GM19023 (cell line): ENCODE measurements at regions not wholly inside any gene's neighbourhood (a gene's known extent, or its start where the extent isn't known, plus 50 kb on each side); places are given as distances from the start of the nearest gene placed in this dataset.
A peak's percentile ranks its signal among the peaks of the same experiment; 100 is the strongest.
"Not testable (repeated sequence)": the region's sequence is repeated elsewhere in the genome, so short reads cannot be mapped to it uniquely, and the experiment has no call there.

ENCODE experiments used
- ATAC-seq: cut with Tn5 transposase; IDR thresholded peaks from one replicate; pipeline ENCODE4 v1.9.1; 2021; ENCODE audit warnings: mild to moderate bottlenecking, moderate library complexity; ENCODE audit not compliant: unreplicated experiment

DNA sequence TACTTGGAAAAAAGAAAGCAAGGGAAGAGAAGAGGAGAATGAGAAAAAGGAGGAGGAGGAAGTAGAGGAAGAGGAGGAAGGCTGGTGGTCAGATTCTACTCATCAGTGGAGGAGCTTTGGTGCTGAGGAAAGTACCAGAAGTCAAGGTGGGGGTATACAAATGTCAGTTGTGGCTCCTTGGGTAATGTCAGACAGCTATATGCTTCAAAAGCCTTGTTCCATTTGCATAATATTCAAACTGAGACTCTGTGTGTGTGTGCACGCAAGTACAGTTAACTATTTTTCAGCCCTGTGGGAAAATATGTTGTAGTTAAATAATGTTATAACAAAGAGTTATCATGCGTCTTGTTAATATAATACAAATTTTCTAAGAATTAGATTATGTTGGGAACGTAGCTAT is 609.7 kb downstream of the PDCD6IP start:
- peak; percentile 58 for ATAC-seq

DNA sequence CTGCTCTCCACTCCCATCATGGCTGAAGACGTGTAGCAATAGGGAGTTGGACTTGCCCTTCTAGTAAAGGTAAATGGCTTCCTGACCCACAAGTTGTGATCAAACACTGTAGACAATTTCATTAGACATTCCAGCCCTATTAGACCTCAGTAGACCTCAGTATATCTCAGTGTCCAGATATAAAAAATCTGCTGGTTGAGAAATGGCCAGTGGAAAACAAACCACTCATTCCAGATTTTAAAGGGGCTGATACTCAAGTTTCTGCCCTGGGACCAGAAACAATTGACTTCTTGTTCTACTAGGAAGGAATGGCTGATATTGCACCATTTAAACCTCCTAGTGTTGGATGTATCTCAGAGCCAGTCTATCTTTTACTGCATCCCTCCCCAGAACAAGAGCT is 613.2 kb downstream of the PDCD6IP start:
- no peak for ATAC-seq

DNA sequence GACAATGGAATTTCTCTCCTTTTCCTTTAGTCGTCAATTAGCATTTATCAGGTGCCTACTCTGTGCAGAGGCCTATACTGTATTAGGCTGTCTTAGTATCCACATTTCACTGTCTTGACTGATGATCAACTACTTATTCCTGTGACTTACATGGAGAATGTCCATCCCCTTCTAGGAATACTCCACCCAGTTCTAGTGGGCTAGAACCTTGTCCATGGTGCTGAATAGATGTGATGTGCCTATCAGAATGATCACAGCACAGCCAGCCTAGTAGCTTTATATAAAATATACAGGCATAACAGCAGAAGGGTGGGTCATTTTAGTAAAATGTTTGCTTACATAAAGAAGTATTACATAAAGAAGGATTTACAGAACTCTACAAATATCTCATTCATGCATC is 621.4 kb downstream of the PDCD6IP start:
- no peak for ATAC-seq

DNA sequence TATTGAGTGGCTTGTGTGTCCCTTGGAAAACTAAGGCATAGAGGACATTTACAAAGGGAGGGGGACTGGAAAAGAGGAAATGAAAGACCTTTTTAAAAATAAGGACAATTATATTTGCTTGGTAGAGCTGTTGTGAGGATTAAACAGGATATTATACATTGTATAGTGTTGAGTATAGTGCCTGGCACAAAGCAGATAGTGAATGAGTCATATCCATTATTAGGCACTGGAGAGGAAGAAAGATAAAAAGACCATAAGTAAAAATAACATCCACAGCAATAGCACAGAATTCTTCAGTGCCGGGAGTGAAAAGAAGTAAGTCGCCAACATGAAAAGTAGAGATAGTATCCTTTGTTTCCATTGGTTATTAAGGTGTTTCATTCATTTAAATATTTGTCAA is 623.3 kb downstream of the PDCD6IP start:
- no peak for ATAC-seq

DNA sequence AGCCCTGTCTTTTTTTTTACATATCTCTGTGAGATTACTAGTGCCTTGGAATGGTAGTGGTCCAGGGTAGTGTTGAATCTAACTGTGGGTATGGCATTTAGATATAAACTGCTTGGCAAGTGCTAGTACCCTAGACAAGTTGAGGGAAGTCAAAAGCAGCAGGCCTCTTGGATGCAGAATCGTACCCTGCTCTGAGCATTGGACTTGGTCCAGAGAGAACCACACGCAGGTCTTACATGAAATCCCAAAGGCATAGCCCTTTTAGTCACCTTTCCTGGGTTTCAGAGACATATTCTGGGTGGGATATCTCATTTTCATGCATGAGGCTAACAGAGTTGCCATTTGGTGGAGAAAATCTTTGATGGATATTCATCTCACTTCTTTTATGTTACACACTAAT is 641.4 kb downstream of the PDCD6IP start:
- no peak for ATAC-seq

DNA sequence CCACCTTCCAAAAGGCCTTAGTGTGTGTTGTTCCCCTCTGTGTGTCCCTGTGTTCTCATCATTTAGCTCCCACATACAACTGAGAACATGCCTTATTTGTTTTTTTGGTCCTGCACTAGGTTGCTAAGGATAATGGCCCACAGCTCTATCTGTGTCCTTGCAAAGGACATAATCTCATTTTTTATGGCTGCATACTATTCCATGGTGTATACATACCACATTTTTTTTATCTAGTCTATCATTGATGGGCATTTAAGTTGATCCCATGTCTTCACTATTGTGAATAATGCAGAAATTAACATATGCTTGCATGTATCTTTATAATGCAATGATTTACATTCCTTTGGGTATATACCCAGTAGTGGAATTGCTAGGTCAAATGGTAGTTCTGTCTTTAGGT is 645.7 kb downstream of the PDCD6IP start:
- no peak for ATAC-seq

DNA sequence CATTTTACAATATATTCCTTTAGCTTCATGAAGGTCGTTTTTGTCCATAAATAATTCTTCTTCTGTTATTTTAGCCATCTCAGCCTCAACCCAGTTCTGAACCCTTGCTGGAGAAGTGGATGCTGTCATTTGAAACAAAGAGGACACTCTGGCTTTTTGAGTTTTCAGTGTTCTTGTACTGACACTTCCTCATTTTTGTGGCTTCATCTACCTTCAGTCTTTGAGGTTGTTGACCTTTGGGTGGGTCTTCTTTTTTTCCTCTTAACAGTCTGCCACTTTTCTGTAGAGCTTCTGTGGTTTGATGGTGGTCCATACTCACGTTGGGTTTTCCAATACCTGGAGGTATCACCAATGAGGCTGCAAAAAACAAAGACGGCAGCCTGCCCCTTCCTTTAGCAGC is 650.9 kb downstream of the PDCD6IP start:
- no peak for ATAC-seq

DNA sequence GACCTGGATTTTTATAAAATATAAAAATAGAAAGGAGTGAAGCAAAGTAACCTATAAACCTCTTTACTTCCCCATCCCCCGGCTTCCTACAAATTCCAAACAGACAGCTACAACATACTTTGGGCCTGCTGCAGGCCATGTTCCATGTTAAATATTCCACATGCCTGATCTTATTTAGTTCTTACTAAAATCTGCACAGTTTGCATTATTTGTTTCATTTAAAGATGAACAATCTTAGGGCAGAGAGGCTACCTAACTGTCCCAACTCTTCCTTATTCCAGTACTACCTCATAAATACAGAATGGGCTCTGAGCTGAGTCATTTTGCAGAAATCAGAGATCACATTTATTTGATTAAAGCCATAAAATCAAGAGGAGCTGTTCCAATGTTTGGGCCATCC is 665.0 kb downstream of the PDCD6IP start:
- ATAC-seq, result no peak

DNA sequence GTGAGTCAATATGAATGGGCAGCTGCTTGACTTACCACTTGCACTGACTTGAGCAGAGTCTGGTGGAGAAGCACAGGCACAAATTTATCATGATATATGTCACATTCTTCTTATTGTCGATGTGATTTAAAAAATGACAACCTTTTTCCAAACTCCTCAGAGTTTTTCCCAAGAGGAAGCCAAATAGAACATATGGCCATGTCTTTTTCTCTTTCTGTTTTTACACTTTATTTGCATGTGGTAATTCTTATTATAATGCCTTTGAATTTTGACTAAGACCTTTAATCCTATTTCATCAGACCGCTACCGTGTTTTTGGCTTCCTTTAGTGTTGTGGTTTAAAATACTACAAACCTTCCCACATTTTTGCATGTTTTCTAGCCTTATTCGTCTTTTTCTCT is 666.2 kb downstream of the PDCD6IP start:
- ATAC-seq, result no peak

DNA sequence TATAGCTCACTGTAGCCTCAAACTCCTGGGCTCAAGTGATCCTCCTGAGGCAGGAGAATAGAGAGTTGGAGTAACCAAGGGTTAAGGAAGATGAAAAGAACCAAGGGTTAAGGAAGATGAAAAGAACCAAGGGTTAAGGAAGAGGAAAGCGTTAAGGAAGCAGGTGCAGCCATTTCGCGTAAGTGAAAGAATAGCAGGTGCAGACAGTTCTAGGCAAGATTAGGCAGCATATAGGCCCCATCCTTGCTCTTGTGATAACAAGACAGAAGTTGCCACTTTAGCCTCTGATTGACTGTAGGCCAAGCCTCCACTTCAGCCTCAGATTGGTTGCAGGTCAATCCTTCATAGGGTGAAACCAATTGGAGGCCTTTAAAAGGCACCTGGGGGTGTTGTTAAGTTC is 677.4 kb downstream of the PDCD6IP start:
- no peak for ATAC-seq

DNA sequence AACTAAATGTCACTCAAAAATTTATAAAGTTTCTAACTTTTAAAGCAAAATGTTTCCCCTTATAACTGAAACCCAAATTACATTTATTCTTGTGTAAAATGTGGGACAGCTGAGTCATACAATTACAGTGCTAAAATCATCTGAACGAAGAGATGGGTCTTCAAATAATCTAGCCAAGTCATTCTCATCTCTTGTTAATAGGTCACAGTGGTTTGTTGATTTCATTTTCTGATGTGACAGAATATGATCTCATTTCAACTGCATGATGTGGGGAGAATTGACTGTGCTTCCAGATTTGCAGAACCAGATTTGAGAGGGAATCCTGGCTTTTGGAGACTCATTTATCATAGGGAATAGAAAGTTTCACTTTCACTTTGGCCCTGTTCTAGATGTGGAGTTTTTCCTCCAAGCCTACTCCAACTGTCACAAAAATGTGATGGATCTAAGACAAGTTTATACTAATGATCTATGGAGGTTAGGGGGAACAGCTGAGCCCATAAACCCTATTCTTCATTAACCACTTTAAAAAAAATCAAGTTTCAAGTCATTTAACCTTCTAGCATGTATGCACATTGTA is 685.0 kb downstream of the PDCD6IP start:
- no peak for ATAC-seq

DNA sequence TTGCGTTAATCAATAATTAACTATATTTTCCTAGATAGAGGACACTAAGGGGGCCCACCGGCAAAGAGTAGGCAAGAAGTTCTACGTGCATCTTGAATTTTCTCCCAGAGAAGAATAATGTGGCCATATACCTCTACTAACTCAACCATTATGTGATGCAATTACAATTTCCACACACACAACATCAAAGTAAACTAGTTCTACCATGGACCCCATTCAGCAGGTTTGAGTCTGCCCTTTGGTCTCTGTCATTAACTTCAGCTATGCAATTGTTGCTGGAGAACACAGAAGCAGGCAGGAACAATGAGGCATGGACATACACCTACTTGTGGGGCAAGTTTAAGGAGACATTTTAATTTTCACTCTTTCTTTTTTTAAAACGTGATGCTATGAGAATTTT is 705.9 kb downstream of the PDCD6IP start:
- ATAC-seq, result no peak

DNA sequence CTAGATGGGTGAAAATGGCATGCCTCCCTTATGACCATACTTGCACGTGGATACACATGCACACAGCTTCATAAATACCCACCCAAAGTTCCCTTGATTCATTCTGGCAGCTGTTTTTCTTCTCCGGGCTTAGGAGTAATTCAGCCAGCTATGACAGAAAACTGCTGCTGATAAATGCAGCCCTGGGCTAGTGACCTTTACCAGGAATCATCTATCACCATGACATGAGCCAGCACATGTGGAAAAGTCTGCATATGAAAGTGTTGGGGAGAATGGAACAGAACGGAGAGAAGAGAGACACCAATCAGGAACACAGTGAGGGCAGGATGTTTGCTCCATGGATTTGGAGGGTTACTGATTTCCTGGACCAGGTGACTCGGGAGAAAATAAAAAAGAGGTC is 706.3 kb downstream of the PDCD6IP start:
- ATAC-seq, result no peak

DNA sequence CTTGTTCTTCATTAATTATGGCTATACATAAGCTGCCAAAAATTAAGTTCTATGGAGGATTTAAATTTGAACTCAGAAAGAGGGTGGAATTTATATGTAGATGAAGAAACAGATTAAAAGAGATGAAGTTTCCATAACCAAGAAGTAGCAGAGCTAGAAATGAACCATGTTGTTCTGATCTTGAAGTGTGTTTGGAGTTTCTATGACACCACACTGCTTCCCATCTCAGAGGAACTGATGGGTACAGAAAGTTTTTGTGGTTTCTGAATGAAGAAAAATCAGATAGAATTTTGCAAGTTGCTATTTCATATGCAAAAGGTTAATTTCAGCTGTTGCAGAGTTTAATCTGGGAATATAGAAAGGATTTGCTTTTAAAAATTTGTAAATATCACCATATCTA is 710.3 kb downstream of the PDCD6IP start:
- ATAC-seq, result no peak

DNA sequence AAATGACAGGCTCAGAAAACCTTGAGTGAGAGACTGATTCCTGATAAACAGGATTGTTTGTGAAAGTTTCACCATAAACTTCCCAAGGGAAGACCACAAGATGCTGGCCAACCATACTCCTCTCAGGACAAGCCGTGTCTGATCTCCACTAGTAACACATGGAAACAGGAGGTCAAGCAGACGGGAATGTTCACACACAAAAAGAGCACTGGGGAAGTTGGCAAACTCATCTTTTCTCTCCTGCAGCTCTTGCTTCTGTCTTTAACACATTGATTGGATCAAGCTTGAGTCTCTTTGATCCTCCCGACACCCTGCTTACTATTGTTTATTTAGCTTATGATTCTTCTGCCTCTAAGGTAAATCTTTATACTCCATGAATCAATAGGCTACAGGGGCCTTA is 713.5 kb downstream of the PDCD6IP start:
- ATAC-seq, result no peak

DNA sequence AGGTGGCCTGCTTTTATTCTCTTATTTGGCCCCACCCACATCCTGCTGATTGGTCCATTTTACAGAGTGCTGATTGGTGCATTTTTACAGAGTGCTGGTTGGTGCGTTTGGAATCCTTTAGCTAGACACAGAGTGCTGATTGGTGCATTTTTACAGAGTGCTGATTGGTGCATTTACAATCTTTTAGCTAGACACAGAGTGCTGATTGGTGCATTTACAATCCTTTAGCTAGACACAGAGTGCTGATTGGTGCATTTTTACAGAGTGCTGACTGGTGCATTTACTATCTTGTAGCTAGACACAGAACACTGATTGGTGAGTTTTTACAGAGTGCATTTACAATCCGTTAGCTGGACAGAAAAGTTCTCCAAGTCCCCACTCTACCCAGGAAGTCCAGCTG is 720.6 kb downstream of the PDCD6IP start:
- not testable (repeated sequence) for ATAC-seq

DNA sequence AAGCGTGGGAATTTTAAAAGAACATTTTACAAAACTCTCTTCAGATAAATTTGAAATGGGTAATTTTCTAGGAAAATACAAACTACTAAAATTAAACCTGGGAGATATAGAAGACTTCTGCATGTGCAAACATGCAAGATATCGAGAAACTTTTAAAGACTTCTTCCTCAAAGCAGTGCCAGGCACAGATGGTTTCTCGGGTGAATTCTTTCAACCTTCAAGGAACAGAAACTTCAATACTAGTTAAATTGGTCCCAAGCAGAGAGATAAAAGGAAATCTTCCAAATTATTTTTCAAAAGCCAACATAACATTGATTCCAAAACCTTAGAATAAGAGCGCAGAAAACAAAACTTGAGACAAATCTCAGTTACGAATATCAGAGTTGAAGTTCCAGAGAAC is 732.7 kb downstream of the PDCD6IP start:
- no peak for ATAC-seq

DNA sequence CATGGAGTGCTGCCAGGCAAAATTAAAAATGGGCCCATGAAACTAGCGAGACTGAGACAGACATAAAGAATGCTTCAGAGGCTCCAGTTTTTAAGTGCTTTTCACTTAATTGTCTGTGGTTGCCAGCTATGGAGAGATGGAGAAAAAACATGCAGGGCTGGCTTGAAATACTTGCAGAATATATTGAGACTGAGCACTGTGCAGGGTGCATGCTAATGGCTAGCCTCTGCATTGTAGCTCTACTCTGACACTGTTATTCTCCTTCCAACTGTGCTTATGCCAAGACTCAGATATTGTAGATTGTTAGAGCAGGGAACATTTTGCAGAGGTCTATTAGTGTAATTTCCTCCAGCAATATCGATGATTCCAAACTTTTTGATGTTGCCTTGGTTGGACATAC is 735.0 kb downstream of the PDCD6IP start:
- ATAC-seq, result no peak

DNA sequence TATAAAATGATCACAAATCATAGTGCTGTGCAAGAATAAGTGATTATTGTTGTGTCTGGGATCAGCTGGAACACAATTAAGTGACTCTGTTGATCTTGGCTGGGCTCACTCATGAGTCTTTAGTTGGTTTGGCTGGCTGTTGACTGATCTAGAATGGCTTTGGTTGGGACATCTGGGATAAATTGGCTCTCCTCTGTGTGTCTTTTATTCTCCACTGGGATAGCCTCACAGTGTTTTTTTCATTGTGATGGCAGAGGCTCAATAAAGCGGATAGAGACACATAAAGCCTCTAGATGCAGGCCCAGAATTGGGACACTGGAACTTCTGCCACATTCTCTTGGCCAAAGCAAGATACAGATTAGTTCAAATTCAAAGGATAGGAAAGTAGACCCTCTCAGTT is 735.6 kb downstream of the PDCD6IP start:
- ATAC-seq, result no peak

DNA sequence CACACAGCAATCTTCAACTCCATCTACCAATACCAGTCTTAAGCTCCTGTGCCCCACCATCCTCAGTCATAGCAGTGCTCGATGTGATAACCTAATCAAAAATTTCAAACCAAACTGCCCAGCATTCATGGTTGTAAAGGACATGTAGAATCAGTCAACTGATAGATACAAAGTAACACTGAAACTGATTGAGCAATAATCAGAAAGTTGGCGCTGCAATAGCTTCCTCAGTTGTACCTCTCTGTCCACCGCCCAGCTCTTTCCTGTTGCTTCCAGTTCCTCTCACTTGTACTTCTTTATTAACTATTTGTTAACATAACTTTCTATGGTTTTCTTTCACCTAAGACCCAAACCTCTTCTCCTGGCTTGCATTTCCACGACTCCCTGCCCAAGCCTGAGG is 745.7 kb downstream of the PDCD6IP start:
- no peak for ATAC-seq

DNA sequence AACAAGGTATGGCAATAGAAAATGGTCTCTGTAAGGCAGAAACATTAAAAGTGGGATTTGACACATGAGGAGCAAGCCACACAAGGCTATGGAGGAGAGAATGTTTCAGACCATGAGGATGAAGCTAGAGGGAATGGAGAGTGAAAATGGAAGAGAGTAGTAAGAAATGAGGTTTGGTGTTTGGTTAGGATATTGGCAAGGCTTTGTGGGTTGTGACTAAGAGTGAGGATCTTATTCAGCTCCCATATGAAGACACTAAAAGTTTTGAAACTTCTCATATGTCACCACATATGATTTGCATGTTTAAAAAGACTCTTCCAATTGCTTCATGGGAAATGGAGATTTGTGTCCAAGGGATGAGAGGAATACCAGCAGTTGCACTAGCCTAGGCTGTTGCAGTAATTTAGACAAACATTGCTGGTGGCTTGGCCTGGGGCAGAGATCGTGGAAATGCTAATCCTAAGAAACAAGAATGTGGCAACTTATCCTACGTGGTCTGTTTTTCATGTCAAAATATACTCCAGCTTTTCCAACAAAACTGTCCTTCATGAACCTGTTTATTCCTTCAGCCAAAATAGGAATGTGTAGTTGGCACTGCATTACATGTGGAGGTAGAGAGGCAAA is 749.0 kb downstream of the PDCD6IP start:
- ATAC-seq, result no peak

DNA sequence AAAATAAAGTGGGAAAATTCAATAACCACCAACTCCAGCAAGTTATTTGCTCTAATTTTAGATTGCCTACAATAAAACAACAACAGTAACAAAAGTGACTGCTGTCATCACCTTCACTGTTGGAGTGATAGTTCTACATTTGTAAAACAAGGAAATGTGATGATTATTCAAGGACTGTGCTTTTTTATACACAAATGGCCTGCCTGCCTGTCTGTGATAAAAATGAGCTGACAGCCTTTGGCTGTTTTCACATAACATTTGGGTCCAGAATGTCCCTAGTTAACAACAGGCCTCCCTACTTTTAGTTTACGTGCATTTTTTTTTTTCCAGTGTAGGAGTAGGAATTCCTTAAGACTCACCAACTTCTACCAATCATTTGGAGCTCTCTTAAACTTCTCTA is 768.8 kb downstream of the PDCD6IP start:
- ATAC-seq, result no peak

DNA sequence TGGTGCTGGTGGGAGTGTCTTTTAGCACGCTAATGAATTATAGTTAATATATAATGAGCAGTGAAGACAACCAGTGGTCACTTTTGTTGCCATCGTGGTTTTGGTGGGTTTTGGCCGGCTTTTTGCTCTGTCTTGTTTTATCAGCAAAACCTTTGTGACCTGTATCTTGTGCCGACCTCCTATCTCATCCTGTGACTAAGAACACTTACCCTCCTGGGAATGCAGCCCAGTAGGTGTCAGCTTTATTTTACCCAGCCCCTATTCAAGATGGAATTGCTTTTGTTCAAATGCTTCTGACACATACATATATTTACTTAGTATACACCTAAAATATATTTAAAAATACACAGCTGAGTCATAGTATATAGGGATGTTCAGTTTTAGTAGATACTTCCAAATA is 770.3 kb downstream of the PDCD6IP start:
- no peak for ATAC-seq
